HG03460 (cell line): ENCODE measurements at regions not wholly inside any gene's neighbourhood (a gene's known extent, or its start where the extent isn't known, plus 50 kb on each side); places are given as distances from the start of the nearest gene placed in this dataset.

Source experiments
- ATAC-seq: cut with Tn5 transposase; IDR thresholded peaks from one replicate; pipeline ENCODE4 v1.9.1; 2021; ENCODE audit not compliant: unreplicated experiment

DNA sequence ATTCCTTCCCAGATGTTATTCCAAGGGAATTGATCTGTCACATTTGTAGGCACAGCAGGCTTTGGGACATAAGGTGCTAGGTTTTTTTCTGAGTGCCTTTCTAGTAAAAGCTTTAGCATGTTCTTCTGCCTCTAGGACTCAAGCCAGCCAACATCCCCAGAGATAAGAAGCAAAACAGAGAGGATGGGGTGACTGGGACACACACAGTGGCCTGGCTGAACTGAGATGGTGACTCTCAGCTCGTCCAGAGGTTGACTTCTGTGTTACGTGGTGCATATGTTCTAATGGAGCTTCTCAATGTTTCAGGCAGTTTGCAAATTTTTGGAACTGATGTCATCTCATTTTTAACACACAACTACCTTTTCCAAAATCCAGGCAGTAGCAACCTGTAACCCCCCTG is 188.1 kb upstream of the CELF2 start:
- ATAC-seq, result no peak

GRCh38 chr10:10830293-10830986 is 187.2 kb upstream of the CELF2 start:
- no peak for ATAC-seq

GRCh38 chr10:10831085-10831484 is 186.6 kb upstream of the CELF2 start:
- ATAC-seq, result no peak

GRCh38 chr10:10833955-10834354 is 183.7 kb upstream of the CELF2 start:
- no peak for ATAC-seq

GRCh38 chr10:10844251-10844650 is 173.4 kb upstream of the CELF2 start:
- ATAC-seq, result no peak

DNA sequence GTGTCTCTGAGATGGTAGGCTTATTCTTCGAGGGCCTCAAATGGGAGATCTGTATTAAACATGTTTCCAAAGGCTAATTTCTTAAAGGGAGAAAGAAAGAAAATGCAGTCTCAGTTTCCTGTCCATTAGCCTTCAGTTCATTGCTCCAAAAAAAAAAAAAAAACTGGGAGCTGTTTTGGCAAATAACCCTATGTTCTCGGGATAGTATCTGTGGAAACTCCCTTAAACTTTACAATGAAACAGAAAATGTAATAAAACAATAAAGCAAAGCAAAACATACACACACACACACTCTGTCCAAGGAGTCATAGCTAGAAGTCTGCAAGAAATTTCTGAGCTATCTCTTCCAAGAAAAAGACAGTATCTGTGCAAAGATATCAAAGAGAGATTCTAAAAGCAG is 172.5 kb upstream of the CELF2 start:
- no peak for ATAC-seq

DNA sequence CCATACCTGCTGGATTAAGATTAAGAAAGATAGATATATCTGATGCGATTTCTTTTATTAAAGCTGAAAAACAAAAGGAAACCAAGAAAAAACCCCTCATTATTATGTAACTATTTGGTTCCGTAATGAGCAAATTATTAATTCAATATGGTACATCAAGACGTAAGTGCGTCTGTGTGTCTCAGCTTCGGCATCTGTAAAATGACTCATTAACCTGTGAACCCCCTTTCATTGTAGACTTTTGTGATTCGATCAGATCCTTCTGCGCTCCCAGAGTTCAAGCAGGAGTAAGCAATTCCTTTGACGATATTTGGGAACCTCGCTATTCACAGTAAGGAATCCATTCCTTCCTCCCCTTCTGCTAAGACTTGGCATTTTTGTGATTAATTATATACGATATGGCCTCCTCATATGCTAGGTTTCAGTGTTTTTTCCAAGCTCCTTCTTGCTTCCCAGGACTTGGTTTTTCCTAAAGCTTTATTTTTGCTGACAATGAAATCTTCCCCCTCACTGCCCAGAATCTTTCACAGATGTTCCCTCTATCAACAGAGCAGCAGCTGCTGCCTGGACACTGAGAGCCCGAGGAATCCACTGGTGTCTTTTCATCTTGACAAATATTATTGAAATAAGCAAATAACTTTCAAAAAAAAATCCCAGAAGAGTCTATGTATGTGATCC is 171.7 kb upstream of the CELF2 start:
- ATAC-seq, result no peak

- ATAC-seq, result no peak
These were observed 171.2 kb upstream of the CELF2 start for GRCh38 chr10:10846504-10846900.

DNA sequence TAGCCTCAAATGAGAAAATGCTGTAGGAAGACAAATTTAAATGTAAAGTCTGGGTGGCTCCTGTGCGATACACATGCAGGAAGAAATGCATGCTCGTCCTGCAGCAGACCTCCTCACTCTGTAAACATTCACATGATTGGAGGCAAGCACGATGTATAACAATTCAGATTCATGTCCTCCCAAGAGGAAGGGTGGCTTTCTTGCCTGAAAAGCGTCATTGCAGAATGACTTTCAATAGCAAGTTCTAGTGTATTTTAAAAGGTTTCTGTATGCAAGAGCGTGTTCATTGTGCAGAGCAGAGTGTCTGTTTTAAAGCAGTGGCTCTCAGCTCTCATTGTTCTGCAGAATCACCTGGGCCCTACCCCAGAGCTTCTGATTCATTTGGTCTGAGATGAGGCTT is 170.3 kb upstream of the CELF2 start:
- ATAC-seq, result no peak

- no peak for ATAC-seq
These were observed 169.1 kb upstream of the CELF2 start for GRCh38 chr10:10848488-10849111.

- ATAC-seq, result no peak
These were observed 168.4 kb upstream of the CELF2 start for GRCh38 chr10:10849306-10849705.

DNA sequence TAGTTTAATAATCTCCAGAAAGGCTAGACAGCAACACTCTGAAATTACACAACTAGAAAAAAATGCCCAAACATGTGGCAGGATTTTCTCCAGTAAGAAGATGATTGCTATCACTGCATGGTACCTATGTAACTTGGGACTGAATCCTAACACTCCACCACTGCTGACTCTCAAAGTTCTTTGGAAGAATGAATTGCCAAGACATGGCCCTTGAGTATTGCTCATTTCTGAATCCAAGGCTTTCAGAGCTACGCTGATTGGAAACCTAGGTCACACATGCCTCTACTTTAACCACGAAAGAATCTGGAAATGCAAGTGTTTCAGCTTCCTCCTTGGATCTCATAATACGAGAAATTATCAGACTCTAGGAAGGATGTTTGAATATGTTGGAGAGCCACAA is 167.5 kb upstream of the CELF2 start:
- no peak for ATAC-seq

DNA sequence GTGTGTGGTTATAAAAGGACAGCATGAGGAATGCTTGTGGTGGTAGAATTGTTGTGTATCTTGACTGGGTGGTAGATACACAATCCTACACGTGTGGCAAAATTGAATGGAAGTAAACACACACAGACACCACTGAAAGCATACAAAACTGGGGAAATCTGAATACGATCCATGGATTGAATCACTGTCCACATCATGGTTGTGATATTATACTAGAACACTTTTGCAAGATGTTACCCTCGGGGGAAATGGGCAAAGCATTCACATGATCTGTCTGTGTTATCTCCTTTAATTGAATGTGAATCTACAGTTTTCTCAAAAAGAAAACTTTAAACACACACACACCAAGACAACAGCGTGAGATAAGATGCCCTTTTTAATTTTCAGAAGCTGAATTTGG is 165.2 kb upstream of the CELF2 start:
- no peak for ATAC-seq

GRCh38 chr10:10853954-10854353 is 163.7 kb upstream of the CELF2 start:
- ATAC-seq, result no peak

DNA sequence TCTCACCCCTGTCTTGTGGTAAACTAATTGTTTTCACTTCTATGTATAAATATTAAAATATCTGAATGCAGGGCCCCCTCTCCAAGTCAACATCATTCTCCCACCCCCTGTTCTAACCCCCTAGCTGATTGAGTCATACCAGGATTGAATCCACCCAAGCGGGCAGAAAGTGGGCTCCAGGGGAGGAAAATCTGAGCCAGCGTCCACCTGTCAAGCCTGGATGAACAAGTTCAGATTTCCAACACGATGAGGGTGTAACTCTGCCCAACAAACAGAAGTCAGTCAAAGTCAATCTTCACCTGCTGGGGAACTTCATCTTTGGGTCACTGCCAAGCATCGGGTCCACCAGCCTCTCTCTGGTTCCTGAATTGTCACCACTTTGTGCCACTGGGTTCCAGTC is 162.9 kb upstream of the CELF2 start:
- no peak for ATAC-seq

- no peak for ATAC-seq
These were observed 162.5 kb upstream of the CELF2 start for GRCh38 chr10:10855151-10855581.

- no peak for ATAC-seq
These were observed 157.2 kb upstream of the CELF2 start for GRCh38 chr10:10860455-10860976.

DNA sequence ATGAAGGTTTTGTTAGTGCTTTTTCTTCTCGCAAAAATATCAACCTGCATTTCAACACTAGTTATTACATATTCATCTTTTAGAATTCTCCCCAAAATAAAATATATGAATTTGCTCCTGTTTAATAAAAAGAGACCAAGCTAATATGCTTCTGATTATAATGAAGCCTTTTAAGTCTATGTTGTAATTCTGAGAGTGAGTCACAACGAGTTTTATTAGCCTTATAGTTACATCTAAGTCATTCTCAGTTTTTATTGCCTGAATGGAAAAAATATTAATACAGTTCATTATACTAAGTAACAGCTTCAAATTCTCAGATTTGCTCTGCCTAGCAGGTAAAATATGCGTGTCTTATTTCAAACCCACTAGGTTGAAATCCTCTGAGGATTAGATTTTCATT is 152.4 kb upstream of the CELF2 start:
- no peak for ATAC-seq

DNA sequence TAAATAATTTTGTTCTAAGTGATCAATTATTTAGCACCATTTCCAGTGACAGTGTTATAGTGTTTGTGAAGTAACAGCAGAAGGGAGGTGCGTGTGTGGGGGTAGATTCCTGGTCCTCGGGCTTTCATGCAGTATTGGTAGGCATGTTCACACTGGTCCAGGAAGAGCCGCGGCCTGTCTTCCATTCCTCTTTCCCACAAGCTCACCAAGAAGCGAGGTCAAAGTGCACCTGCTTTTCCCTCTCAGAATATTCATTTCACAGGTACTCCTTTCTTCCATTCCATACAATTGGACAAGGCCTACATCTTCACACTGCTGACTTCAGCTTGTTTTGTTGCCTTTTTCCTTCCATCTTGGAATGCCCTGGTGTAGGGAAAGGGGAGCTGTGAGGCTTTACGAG is 151.8 kb upstream of the CELF2 start:
- no peak for ATAC-seq

DNA sequence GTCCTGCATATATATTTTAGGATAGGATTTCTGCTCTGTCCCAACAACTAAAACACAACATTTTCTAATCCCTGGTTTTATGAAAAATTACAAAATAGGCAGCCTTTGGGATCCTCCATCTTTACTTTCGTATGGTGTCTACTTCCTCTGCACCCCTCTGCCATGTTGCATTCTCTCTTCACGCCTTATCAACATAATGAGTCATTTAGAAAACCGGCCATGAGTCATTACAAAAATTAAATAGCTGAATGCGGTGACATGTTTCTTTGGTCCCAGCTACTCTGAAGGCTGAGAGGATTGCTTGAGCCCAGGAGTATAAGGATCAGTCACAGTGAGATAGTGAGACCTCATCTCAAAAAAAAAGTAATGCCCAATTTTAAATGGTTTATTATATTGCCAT is 148.1 kb upstream of the CELF2 start:
- ATAC-seq, result peak; percentile 73

- ATAC-seq, result no peak
These were observed 147.0 kb upstream of the CELF2 start for GRCh38 chr10:10870523-10871241.

- no peak for ATAC-seq
These were observed 146.3 kb upstream of the CELF2 start for GRCh38 chr10:10871352-10871751.
